H1 (cell line): ENCODE measurements at regions not wholly inside any gene's neighbourhood (a gene's known extent, or its start where the extent isn't known, plus 50 kb on each side); places are given as distances from the start of the nearest gene placed in this dataset.

Source experiments
- CTCF ChIA-PET: fragments of 300-600 bp; sonication (Branson Sonifier 250); formaldehyde crosslinking; loops from one replicate; lab custom pipeline; 2021; ENCODE audit not compliant: partially characterized antibody; lab: Charles Lee
- POLR2A ChIA-PET: fragments of 300-600 bp; sonication (Branson Sonifier 250); formaldehyde crosslinking; loops from one replicate; lab custom pipeline; 2021; ENCODE audit warnings: inconsistent platforms; ENCODE audit not compliant: partially characterized antibody; lab: Charles Lee
- DNase-seq, 2 experiments: peaks; one replicate each; pipeline versions ENCODE4 v3.0.0 to v3.0.0-alpha.2; 2010 to 2022; ENCODE audit warnings: low spot score in 2 of 2, low read depth in 1 of 2, mixed read lengths in 1 of 2
- FAIRE-seq: peaks from 2 replicates; lab custom pipeline; 2011; peaks lifted over from hg19 to GRCh38; lab: Jason Lieb, UNC
- H2AFZ ChIP-seq: 2 replicates; pipeline ENCODE4 v1.8.1; 2012; ENCODE audit warnings: low read length, inconsistent platforms
- H2AK5ac ChIP-seq: 2 replicates; pipeline ENCODE4 v1.6.1; 2013; ENCODE audit warnings: low read depth, low read length
- H2BK120ac ChIP-seq: replicated peaks from 2 replicates; pipeline ENCODE3; 2013; ENCODE audit warnings: low read depth, low read length, inconsistent platforms
- H2BK12ac ChIP-seq: 2 replicates; pipeline ENCODE4 v1.6.1; 2013; ENCODE audit warnings: low read depth, low read length
- H2BK15ac ChIP-seq: 2 replicates; pipeline ENCODE4 v1.6.1; 2013; ENCODE audit warnings: low read length
- H2BK20ac ChIP-seq: 2 replicates; pipeline ENCODE4 v1.6.1; 2013; ENCODE audit warnings: low read length
- H2BK5ac ChIP-seq: 2 replicates; pipeline ENCODE4 v1.6.1; 2013; ENCODE audit warnings: low read depth, low read length
- H3K14ac ChIP-seq: 2 replicates; pipeline ENCODE4 v1.6.1; 2013; ENCODE audit warnings: inconsistent platforms; ENCODE audit not compliant: insufficient read length
- H3K18ac ChIP-seq: 2 replicates; pipeline ENCODE4 v1.6.1; 2013; ENCODE audit warnings: low read length; ENCODE audit errors: extremely low read depth
- H3K23ac ChIP-seq: 2 replicates; pipeline ENCODE4 v1.6.1; 2013; ENCODE audit warnings: inconsistent platforms; ENCODE audit not compliant: insufficient read length
- H3K23me2 ChIP-seq: 2 replicates; pipeline ENCODE4 v1.6.1; 2013; ENCODE audit warnings: low read depth, low read length
- H3K27ac ChIP-seq: 2 replicates; pipeline ENCODE4 v1.6.1; 2011; ENCODE audit warnings: low read depth, low read length, inconsistent platforms
- H3K27me3 ChIP-seq, 4 experiments: replicated peaks in 1 of 4; 1 replicate in 1 of 4; 2 replicates in 3 of 4; pipeline versions ENCODE4 v1.6.1 to v1.8.1; 2011 to 2013; ENCODE audit warnings: low read length in 3 of 4, mild to moderate bottlenecking in 3 of 4, inconsistent platforms in 2 of 4, mixed read lengths in 2 of 4, moderate library complexity in 1 of 4; ENCODE audit not compliant: control insufficient read depth in 3 of 4, insufficient read depth in 3 of 4; ENCODE audit errors: extremely low read depth in 1 of 4
- H3K36me3 ChIP-seq, 4 experiments: 2 replicates each; pipeline versions ENCODE4 v1.6.1 to v1.8.1; 2011 to 2013; ENCODE audit warnings: mild to moderate bottlenecking in 4 of 4, low read length in 3 of 4, moderate library complexity in 2 of 4, control low read depth in 1 of 4, inconsistent platforms in 1 of 4; ENCODE audit not compliant: insufficient read depth in 4 of 4, control insufficient read depth in 2 of 4
- H3K4ac ChIP-seq: replicated peaks from 2 replicates; pipeline ENCODE3; 2013; ENCODE audit warnings: low read length, low read depth, mixed read lengths, inconsistent platforms; ENCODE audit not compliant: insufficient read length
- H3K4me1 ChIP-seq, 4 experiments: replicated peaks in 1 of 4; 1 replicate in 1 of 4; 2 replicates in 3 of 4; pipeline versions ENCODE4 v1.6.1 to v1.8.1; 2011 to 2013; ENCODE audit warnings: low read length in 3 of 4, inconsistent platforms in 2 of 4, mixed read lengths in 1 of 4; ENCODE audit not compliant: insufficient read depth in 4 of 4, control insufficient read depth in 3 of 4
- H3K4me2 ChIP-seq, 2 experiments: 2 replicates each; pipeline versions ENCODE4 v1.6.1 to v1.8.1; 2011 to 2013; ENCODE audit warnings: low read depth in 2 of 2, low read length in 2 of 2, control low read depth in 1 of 2, inconsistent platforms in 1 of 2, mild to moderate bottlenecking in 1 of 2; ENCODE audit not compliant: insufficient read depth in 1 of 2
- H3K4me3 ChIP-seq, 4 experiments: fragments of 200-600, 300-600 bp in 1 of 4; sonication (generic), shearing (Covaris generic), sonication (Bioruptor Twin) in 1 of 4; 2 replicates each; pipeline versions ENCODE4 v1.5.1 to v1.8.1; 2011 to 2016; ENCODE audit warnings: low read length in 4 of 4, low read depth in 3 of 4, control low read depth in 2 of 4, inconsistent platforms in 2 of 4, mild to moderate bottlenecking in 2 of 4, mixed read lengths in 1 of 4, moderate library complexity in 1 of 4; ENCODE audit not compliant: insufficient read depth in 2 of 4; ENCODE audit errors: extremely low read depth in 1 of 4
- H3K56ac ChIP-seq: replicated peaks from 2 replicates; pipeline ENCODE3; 2013; ENCODE audit warnings: low read depth, mild to moderate bottlenecking, mixed read lengths, low read length, inconsistent platforms; ENCODE audit not compliant: insufficient read length
- H3K79me1 ChIP-seq: 2 replicates; pipeline ENCODE4 v1.6.1; 2013; ENCODE audit warnings: low read depth, low read length, control low read depth
- H3K79me2 ChIP-seq, 2 experiments: 2 replicates each; pipeline versions ENCODE4 v1.6.1 to v1.8.1; 2012 to 2013; ENCODE audit warnings: low read length in 2 of 2, mild to moderate bottlenecking in 2 of 2, inconsistent platforms in 1 of 2; ENCODE audit not compliant: insufficient read depth in 2 of 2, control insufficient read depth in 1 of 2
- H3K9ac ChIP-seq, 4 experiments: replicated peaks in 1 of 4; 1 replicate in 1 of 4; 2 replicates in 3 of 4; pipeline versions ENCODE4 v1.6.1 to v1.8.1; 2011 to 2013; ENCODE audit warnings: low read depth in 3 of 4, low read length in 3 of 4, control low read depth in 2 of 4, mild to moderate bottlenecking in 2 of 4, moderate library complexity in 2 of 4, inconsistent platforms in 1 of 4; ENCODE audit errors: extremely low read depth in 1 of 4
- H3K9me3 ChIP-seq, 2 experiments: 2 replicates each; pipeline versions ENCODE4 v1.6.1 to v1.8.1; 2012 to 2013; ENCODE audit warnings: mild to moderate bottlenecking in 2 of 2, moderate library complexity in 2 of 2, control low read depth in 1 of 2, inconsistent platforms in 1 of 2, low read depth in 1 of 2, low read length in 1 of 2, mixed read lengths in 1 of 2; ENCODE audit not compliant: insufficient read depth in 2 of 2
- H4K20me1 ChIP-seq, 2 experiments: replicated peaks in 1 of 2; 2 replicates each; pipeline versions ENCODE3 to v1.8.1; 2011 to 2013; ENCODE audit warnings: inconsistent platforms in 2 of 2, low read length in 2 of 2, mild to moderate bottlenecking in 1 of 2; ENCODE audit not compliant: insufficient read depth in 2 of 2, control insufficient read depth in 1 of 2
- H4K5ac ChIP-seq: 2 replicates; pipeline ENCODE4 v1.6.1; 2013; ENCODE audit warnings: low read length, low read depth, mixed read lengths, inconsistent platforms; ENCODE audit not compliant: insufficient read length
- H4K8ac ChIP-seq: 2 replicates; pipeline ENCODE4 v1.8.0; 2013; ENCODE audit warnings: mild to moderate bottlenecking, moderate library complexity, low read length, inconsistent platforms; ENCODE audit not compliant: insufficient read depth; ENCODE audit errors: extremely low read depth
- H4K91ac ChIP-seq: replicated peaks from 2 replicates; pipeline ENCODE3; 2013; ENCODE audit warnings: low read length, mixed read lengths, inconsistent platforms; ENCODE audit not compliant: insufficient read length
- CBX8 ChIP-seq: fragments of 300-800, 300-1000 bp; sonication (generic); IDR thresholded peaks from 2 replicates; pipeline ENCODE4 v1.7.1; 2016; ENCODE audit warnings: low read depth, low read length, borderline replicate concordance
- NANOG ChIP-seq: IDR thresholded peaks from 2 replicates; pipeline ENCODE4 v1.6.1; 2011; ENCODE audit warnings: low read length, low read depth, mild to moderate bottlenecking, inconsistent platforms; ENCODE audit not compliant: insufficient read depth, poor library complexity, severe bottlenecking
- WGBS, 2 experiments: shearing (Covaris generic) in 1 of 2; methylation state at CpG; one replicate each; pipeline versions ENCODE4 v1.1.6 to v1.1.7; 2013 to 2015; ENCODE audit warnings: low lambda C conversion rate in 2 of 2, mixed read lengths in 2 of 2, inconsistent platforms in 1 of 2, low coverage in 1 of 2, missing lambda C conversion rate in 1 of 2; ENCODE audit not compliant: insufficient replicate concordance in 2 of 2, insufficient coverage in 1 of 2, insufficient read length in 1 of 2; ENCODE audit errors: extremely low coverage in 1 of 2, missing lambda C conversion rate in 1 of 2; 5-methylcytosine and 5-hydroxymethylcytosine counted together

DNA sequence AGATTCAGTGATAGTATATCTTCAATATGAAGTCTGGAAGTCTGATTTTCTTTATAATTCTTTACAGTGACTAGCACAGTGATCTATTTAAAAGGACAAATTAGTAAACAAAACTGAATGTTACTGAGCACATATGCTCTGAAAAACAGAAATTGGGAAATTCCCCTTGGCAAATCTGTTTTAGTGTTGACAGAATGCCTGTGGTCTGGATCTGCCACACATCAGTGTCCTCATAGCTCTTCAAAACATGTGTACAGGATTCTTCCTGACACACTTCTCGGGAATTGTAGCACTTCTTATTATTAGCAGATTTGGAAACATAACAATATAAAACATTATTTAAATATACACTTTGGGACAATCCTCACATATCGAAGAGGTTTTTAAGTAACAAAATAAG, 354.3 kb downstream of the COL12A1 start:
- Histone ChIP-seq H3K4me2 (no peak overlapping the region), H3K4me1 (no peaks in the 10 kb centered on the region), H2BK15ac (no peak overlapping the region), H2AFZ (no peak overlapping the region), H3K4ac (no peak overlapping the region), H2BK120ac (no peak overlapping the region), H2BK20ac (no peak overlapping the region), H2AK5ac (no peak overlapping the region), H2BK5ac (no peak overlapping the region), H4K20me1 (no peaks in the 10 kb centered on the region), H3K79me1 (no peaks in the 10 kb centered on the region), H3K23me2 (no peaks in the 10 kb centered on the region), H3K27ac (no peak overlapping the region), H3K56ac (no peak overlapping the region), H3K18ac (no peak overlapping the region), H3K9ac (no peak overlapping the region), H3K23ac (no peak overlapping the region), H3K27me3 (no peaks in the 10 kb centered on the region), H4K5ac (no peak overlapping the region), H2BK12ac (no peak overlapping the region), H3K9me3 (no peaks in the 10 kb centered on the region), H3K14ac (no peak overlapping the region), H4K8ac (no peak overlapping the region), H3K79me2 (no peaks in the 10 kb centered on the region), H3K36me3 (no peaks in the 10 kb centered on the region), H3K4me3 (no peak overlapping the region), H4K91ac (no peak overlapping the region)
- no peak for DNase-seq
- ChIA-PET POLR2A (no interaction called here), CTCF (no interaction called here)
- no peak for FAIRE-seq
- WGBS, 2 experiments = 64% methylated on average over 2 of the region's 2 CpGs; no CpG with 5 or more reads in 1 of the 2 experiments
- no peak for TF ChIP-seq NANOG
- no peak for TF ChIP-seq CBX8
